ENCODE measurements at regions not wholly inside any gene's neighbourhood (a gene's known extent, or its start where the extent isn't known, plus 50 kb on each side); places are given as distances from the start of the nearest gene placed in this dataset.

GRCh38 chr16:55204923-55205322, 119.1 kb upstream of the IRX6 start:
- TF ChIP-seq POLR2A (IDR thresholded peaks at IDR 0.05; ENCODE audit: extremely low read depth, insufficient read length) (no peak), CTCF (IDR thresholded peaks at IDR 0.05; ENCODE audit: low read depth, low read length) (no peak)

All from NB4 (cell line).